GM19240 (cell line): ENCODE measurements at regions not wholly inside any gene's neighbourhood (a gene's known extent, or its start where the extent isn't known, plus 50 kb on each side); places are given as distances from the start of the nearest gene placed in this dataset.

Experiments
- DNase-seq: peaks from one replicate; pipeline ENCODE4 v3.0.0; 2011; ENCODE audit warnings: low spot score; ENCODE audit not compliant: insufficient read length

DNA sequence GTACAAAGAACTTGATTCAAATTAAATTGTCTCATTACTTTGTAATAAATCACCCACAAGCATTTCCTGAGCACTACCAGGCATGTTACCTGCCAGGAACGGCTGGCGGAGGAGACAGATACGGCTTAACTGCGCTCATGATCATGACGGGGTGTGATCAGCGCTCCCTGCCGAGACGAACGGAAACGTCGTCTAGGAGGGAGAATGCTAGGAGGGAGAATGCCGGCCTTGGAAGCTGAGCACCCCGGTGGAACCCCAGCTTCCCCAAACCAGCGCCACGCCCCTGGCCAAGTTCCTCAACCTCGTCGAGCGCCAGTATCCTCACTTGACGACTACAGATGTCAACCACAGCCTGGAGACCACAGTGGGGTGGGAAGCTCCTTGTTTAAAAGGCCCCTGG lies 272.8 kb downstream of the CTTN start:
- DNase-seq, result no peak

- DNase-seq, result no peak
Observed at GRCh38 chr11:70671611-70672010, 273.3 kb downstream of the CTTN start.

GRCh38 chr11:70672991-70673653 lies 274.8 kb downstream of the CTTN start:
- DNase-seq, result no peak

GRCh38 chr11:70674605-70675004 lies 276.3 kb downstream of the CTTN start:
- no peak for DNase-seq

- no peak for DNase-seq
Observed at GRCh38 chr11:70675697-70676374, 277.5 kb downstream of the CTTN start.

- no peak for DNase-seq
Observed at GRCh38 chr11:70677232-70677916, 279.0 kb downstream of the CTTN start.

GRCh38 chr11:70678931-70679900 lies 280.9 kb downstream of the CTTN start:
- no peak for DNase-seq

DNA sequence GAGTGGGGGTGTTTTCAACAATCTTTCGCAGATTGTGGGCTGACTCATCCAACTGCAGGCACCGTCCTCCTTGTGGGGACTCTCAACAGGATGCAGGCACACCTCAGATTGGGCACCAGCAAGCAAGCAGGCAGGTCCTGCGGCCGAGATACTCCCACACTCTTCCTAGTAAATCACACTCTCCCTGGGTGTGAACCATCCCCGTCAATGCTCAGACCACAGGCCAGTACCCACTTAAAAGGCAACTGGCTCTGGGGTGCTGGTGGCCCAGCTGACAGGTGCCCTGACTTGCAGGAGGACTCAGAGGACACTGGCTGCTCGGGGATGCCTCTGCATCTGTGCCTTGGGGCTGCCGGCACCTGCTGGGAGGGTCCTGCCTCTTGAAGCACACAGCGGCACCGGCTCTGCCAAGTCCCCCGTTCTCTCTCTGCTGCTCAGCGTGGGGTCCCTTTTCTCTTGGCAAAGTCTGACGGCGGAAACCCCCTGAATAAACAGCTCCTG lies 282.5 kb downstream of the CTTN start:
- no peak for DNase-seq

GRCh38 chr11:70682056-70682455 lies 283.7 kb downstream of the CTTN start:
- no peak for DNase-seq

DNA sequence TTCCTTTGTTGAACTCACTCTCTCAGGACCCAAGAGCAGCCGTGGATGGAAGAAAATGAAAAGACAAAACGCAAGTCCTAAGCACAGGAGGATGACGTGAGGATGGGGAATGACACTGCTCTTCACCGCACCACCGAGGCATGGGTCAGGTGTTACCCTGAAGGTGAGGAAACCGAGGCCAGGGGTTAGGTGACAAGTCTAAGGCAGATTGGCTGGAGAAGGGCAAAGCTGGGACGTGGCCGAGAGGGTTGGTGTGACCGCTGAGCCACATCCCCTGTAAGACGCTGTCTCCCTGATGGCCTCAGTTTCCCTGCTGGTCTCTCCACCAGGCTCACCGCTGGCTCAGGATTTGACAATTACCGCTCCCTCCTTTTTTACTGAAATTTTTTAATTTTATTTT lies 284.4 kb downstream of the CTTN start:
- DNase-seq, result no peak

DNA sequence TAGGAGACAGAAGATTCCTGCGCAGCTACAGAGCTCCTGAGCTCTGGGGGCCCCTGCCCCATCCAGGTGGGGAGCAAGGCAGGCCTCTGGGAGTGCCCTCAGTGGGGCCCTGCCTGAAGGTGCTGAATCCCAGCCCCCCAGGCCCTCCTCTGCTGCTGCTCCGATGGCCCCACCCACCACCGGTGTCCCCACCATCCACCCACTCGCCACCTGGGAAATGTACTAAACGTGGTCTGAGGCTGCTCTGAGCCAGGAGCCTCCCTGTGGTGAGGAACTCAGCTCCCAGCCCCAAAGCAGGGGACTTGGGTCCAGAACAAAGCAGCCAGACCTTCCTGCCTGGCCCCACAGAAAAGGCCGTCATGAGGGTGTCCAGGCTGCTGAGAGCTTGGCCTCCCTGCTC lies 289.4 kb downstream of the CTTN start:
- DNase-seq, result no peak

GRCh38 chr11:70688142-70688541 lies 289.8 kb downstream of the CTTN start:
- no peak for DNase-seq

GRCh38 chr11:70689764-70690163 lies 291.4 kb downstream of the CTTN start:
- no peak for DNase-seq

- no peak for DNase-seq
Observed at GRCh38 chr11:70692131-70692530, 293.8 kb downstream of the CTTN start.

- no peak for DNase-seq
Observed at GRCh38 chr11:70694371-70694770, 296.0 kb downstream of the CTTN start.

GRCh38 chr11:70695086-70695960 lies 297.0 kb downstream of the CTTN start:
- DNase-seq, result no peak

GRCh38 chr11:70696076-70696475 lies 297.7 kb downstream of the CTTN start:
- no peak for DNase-seq

- DNase-seq, result no peak
Observed at GRCh38 chr11:70696564-70696963, 298.2 kb downstream of the CTTN start.

DNA sequence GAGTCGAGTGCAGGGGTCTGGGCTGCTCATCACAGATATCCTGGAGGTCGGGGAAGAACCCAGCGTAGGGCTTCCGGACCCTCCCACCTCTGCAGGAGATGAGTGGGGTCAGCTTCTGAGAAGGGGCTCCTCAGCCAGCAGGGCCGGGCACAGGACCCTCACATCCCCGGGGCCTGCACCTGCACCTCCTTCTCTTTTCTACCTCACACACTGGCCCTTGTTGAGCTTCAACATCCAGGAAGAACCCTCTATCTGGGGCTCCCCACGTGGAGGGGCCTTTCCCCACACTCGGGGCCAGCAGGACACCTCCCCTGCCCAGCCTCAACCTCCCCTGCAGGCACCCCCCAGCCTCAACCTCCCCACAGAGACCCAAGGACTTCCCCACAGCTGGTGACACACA lies 299.4 kb downstream of the CTTN start:
- no peak for DNase-seq

GRCh38 chr11:70698871-70699270 lies 300.5 kb downstream of the CTTN start:
- no peak for DNase-seq
